Retinal pigment epithelial cell (primary cell): ENCODE measurements at regions not wholly inside any gene's neighbourhood (a gene's known extent, or its start where the extent isn't known, plus 50 kb on each side); places are given as distances from the start of the nearest gene placed in this dataset.

Experiments
- DNase-seq: peaks from one replicate; pipeline ENCODE4 v3.0.0-alpha.2; 2010; ENCODE audit warnings: low read depth
- H3K4me3 ChIP-seq: 2 replicates; pipeline ENCODE4 v1.5.1; 2011; ENCODE audit warnings: mild to moderate bottlenecking, low read length, control low read depth, moderate library complexity
- TF ChIP-seq, protein P1 (sequence below): conservative IDR thresholded peaks from 2 replicates; pipeline ENCODE4 v1.5.1; 2011; ENCODE audit warnings: low read depth, low read length, control low read depth, inconsistent platforms

- H3K4me3 ChIP-seq = no peak overlapping the region
- no peak for DNase-seq
- TF ChIP-seq, protein P1, sequence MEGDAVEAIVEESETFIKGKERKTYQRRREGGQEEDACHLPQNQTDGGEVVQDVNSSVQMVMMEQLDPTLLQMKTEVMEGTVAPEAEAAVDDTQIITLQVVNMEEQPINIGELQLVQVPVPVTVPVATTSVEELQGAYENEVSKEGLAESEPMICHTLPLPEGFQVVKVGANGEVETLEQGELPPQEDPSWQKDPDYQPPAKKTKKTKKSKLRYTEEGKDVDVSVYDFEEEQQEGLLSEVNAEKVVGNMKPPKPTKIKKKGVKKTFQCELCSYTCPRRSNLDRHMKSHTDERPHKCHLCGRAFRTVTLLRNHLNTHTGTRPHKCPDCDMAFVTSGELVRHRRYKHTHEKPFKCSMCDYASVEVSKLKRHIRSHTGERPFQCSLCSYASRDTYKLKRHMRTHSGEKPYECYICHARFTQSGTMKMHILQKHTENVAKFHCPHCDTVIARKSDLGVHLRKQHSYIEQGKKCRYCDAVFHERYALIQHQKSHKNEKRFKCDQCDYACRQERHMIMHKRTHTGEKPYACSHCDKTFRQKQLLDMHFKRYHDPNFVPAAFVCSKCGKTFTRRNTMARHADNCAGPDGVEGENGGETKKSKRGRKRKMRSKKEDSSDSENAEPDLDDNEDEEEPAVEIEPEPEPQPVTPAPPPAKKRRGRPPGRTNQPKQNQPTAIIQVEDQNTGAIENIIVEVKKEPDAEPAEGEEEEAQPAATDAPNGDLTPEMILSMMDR = no peak
Measured at GRCh38 chr12:115639648-115640012, 637.9 kb downstream of the MED13L start.

DNA sequence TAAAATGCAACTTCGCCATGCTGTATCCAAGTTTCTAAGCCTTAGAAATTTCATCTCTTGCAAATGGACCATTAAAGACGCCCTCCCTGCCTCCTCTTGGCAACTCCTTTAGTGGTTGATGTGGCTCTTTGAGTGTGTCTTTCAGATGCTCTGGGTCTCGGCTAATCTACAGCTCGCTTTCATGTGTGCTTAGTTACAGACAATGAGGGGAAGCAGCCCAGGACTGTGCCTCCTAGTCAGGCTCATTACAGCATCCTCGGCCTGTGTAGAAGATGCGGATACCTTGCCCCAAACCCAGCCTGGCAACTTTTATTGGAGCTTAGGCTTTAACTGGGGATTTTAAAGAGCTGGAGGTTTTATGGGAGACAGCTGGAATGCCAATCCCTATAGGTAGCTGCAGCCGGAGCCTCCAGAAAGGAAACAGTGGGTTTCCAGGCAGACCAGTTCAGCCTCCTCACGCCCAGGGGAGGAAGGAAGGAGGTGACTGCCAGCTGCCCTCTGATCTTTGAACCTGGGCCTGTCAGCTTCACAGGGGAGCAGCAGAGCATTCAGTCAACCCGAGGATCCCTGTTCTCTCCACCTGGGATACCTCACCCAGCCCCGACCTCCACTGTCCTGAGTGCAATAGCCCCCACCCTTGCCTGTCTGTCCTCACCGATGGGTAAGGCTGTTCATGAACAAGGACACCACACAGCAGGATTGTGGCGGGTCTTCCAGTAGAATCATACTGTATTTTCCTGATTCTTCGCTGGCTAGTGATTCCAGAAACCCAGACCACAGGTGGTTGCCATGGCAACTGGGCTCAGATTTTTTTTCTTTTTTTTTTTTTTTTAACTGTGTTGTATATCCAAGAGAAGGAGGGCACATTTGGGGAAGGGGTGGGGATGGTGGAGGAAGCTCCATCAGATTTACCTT is 638.5 kb downstream of the MED13L start:
- no peak overlapping the region for H3K4me3 ChIP-seq
- TF ChIP-seq, protein P1 = no peak
- DNase-seq = no peak

GRCh38 chr12:115636546-115636945 is 640.9 kb downstream of the MED13L start:
- TF ChIP-seq, protein P1 = no peak
- DNase-seq = no peak
- H3K4me3 ChIP-seq = no peak overlapping the region

GRCh38 chr12:115632308-115632707 is 645.2 kb downstream of the MED13L start:
- no peak for DNase-seq
- H3K4me3 ChIP-seq = no peak overlapping the region
- TF ChIP-seq, protein P1 = no peak

GRCh38 chr12:115630136-115630535 is 647.4 kb downstream of the MED13L start:
- DNase-seq = no peak
- no peak overlapping the region for H3K4me3 ChIP-seq
- TF ChIP-seq, protein P1 = no peak

GRCh38 chr12:115626210-115626609 is 651.3 kb downstream of the MED13L start:
- H3K4me3 ChIP-seq = no peak overlapping the region
- DNase-seq = no peak
- TF ChIP-seq, protein P1 = no peak

DNA sequence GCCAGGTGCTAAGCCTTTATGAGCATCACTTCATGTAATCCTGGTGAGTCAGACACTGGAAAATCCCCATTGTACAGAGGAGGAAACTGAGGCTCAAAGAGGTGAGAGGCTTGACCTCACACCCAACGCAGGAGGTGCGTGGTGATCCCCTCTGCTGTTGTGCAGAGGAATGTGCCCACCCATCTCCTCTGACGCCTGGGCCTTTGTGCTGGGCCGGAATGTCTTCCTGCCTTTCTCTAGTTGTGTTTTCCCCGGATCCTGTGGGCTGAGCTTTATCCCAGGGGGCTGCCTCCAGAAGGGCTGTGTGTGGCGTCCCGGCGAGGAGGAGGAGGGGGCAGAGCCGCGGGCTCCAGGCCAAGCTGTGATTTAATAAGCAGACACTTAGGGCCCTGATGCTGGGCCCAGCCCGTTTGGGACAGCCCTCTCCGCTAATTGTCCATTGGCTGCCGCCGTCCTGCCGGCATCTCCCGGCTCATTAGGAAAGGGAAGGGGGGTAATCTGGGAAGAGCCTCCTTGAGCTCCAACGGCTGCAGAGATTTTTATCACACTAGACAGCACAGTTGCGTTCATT is 653.6 kb downstream of the MED13L start:
- DNase-seq = no peak
- H3K4me3 ChIP-seq = no peak overlapping the region
- TF ChIP-seq, protein P1 = no peak
